ENCODE measurements at regions not wholly inside any gene's neighbourhood (a gene's known extent, or its start where the extent isn't known, plus 50 kb on each side); places are given as distances from the start of the nearest gene placed in this dataset.
A peak's percentile ranks its signal among the peaks of the same experiment; 100 is the strongest.

GRCh38 chr5:124658867-124659557 lies 87.4 kb downstream of the ZNF608 start:
- H3K9me3 ChIP-seq (ENCODE audit: control extremely low read depth in 1 of 3, control insufficient read depth in 2 of 3, insufficient read depth in 1 of 3, low read length in 2 of 3), result no peaks in the 10 kb centered on the region
- CTCF ChIA-PET, result interaction anchor here (1.3 to 1.4 kb wide), 2 partner anchors 28 to 47 kb away, joined by 3 to 5 read pairs; no protein-coding TSS in a partner anchor
- H4K20me1 ChIP-seq (ENCODE audit: control insufficient read depth, insufficient read depth, low read length, poor library complexity, severe bottlenecking), result no peaks in the 10 kb centered on the region
- peaks cover 43 to 57% of the 10 kb centered on the region in 2 donors for H3K4me1 ChIP-seq (ENCODE audit: control insufficient read depth in 2 of 2, insufficient read depth in 2 of 2, low read length in 2 of 2)
- 100% methylated on average over 1 of the region's 6 CpGs for WGBS (ENCODE audit: insufficient coverage)
- no peak overlapping the region for H2AFZ ChIP-seq (ENCODE audit: insufficient read depth, low read depth, low read length, poor library complexity, severe bottlenecking)
- ATAC-seq (ENCODE audit: low read depth) (peak; percentile 25), DNase-seq (peak; percentile 44)
- peak overlapping the region; percentile 65 for H3K4me3 Mint-ChIP-seq
- peaks cover 0 to 3% (median 0%) of the 10 kb centered on the region in 4 experiments for H3K27me3 ChIP-seq (replicated peaks in 1 of 4; ENCODE audit: control extremely low read depth in 1 of 4, control insufficient read depth in 3 of 4, insufficient read depth in 4 of 4, low read length in 3 of 4)
- TF ChIP-seq, protein P1, sequence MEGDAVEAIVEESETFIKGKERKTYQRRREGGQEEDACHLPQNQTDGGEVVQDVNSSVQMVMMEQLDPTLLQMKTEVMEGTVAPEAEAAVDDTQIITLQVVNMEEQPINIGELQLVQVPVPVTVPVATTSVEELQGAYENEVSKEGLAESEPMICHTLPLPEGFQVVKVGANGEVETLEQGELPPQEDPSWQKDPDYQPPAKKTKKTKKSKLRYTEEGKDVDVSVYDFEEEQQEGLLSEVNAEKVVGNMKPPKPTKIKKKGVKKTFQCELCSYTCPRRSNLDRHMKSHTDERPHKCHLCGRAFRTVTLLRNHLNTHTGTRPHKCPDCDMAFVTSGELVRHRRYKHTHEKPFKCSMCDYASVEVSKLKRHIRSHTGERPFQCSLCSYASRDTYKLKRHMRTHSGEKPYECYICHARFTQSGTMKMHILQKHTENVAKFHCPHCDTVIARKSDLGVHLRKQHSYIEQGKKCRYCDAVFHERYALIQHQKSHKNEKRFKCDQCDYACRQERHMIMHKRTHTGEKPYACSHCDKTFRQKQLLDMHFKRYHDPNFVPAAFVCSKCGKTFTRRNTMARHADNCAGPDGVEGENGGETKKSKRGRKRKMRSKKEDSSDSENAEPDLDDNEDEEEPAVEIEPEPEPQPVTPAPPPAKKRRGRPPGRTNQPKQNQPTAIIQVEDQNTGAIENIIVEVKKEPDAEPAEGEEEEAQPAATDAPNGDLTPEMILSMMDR (IDR thresholded peaks at IDR 0.05), result no peak
- TF ChIP-seq EZH2 (IDR thresholded peaks at IDR 0.05; ENCODE audit: borderline replicate concordance, insufficient read depth, low read depth, low read length, poor library complexity, severe bottlenecking), result no peak
- peak overlapping the region; percentile 20 for H3K4me2 ChIP-seq (replicated peaks; ENCODE audit: low read depth, low read length, poor library complexity, severe bottlenecking)
- H3K4me3 ChIP-seq (ENCODE audit: control extremely low read depth in 1 of 5, extremely low read depth in 1 of 5, insufficient read depth in 1 of 5, low read depth in 2 of 5, low read length in 4 of 5), result no peak overlapping the region
- H3K27me3 Mint-ChIP-seq, result no peaks in the 10 kb centered on the region
- no peak overlapping the region for H3K27ac Mint-ChIP-seq
- intact Hi-C loops (cut with micrococcal nuclease), result no loop called here
- no peak overlapping the region for H3K27ac ChIP-seq (ENCODE audit: low read length in 2 of 2)
- POLR2A ChIA-PET, result interaction anchor here (0.6 to 1.0 kb wide), 4 partner anchors 39 to 71 kb away, joined by 3 to 4 read pairs (median 3); no protein-coding TSS in a partner anchor
- no peak overlapping the region for H3K9ac ChIP-seq (ENCODE audit: low read length)
- no peaks in the 10 kb centered on the region for H3K9me3 Mint-ChIP-seq (ENCODE audit: insufficient read depth)
- peaks cover 22% of the 10 kb centered on the region for H3K79me2 ChIP-seq (ENCODE audit: control insufficient read depth, insufficient read depth, low read length)
- H3K36me3 ChIP-seq (replicated peaks in 1 of 2; ENCODE audit: control extremely low read depth in 1 of 2, control insufficient read depth in 1 of 2, extremely low read depth in 1 of 2, insufficient read depth in 2 of 2, low read length in 1 of 2), result peaks cover 0 to 1% of the 10 kb centered on the region in 2 experiments
- peaks cover 42% of the 10 kb centered on the region for H3K4me1 Mint-ChIP-seq

GRCh38 chr5:124655921-124656511 lies 90.4 kb downstream of the ZNF608 start:
- no peaks in the 10 kb centered on the region for H4K20me1 ChIP-seq (ENCODE audit: control insufficient read depth, insufficient read depth, low read length, poor library complexity, severe bottlenecking)
- Mint-ChIP-seq H3K27ac (no peak overlapping the region), H3K4me3 (no peak overlapping the region), H3K27me3 (no peaks in the 10 kb centered on the region), H3K4me1 (peaks cover 51% of the 10 kb centered on the region), H3K9me3 (ENCODE audit: insufficient read depth) (no peaks in the 10 kb centered on the region)
- ATAC-seq (ENCODE audit: low read depth) (peak; percentile 48), DNase-seq (peak; percentile 62)
- peaks cover 0 to 11% (median 0%) of the 10 kb centered on the region in 4 experiments for H3K27me3 ChIP-seq (replicated peaks in 1 of 4; ENCODE audit: control extremely low read depth in 1 of 4, control insufficient read depth in 3 of 4, insufficient read depth in 4 of 4, low read length in 3 of 4)
- H3K79me2 ChIP-seq (ENCODE audit: control insufficient read depth, insufficient read depth, low read length), result peaks cover 12% of the 10 kb centered on the region
- peak overlapping the region; percentile 57 for H3K4me2 ChIP-seq (replicated peaks; ENCODE audit: low read depth, low read length, poor library complexity, severe bottlenecking)
- H3K27ac ChIP-seq (ENCODE audit: low read length in 2 of 2), result no peak overlapping the region
- WGBS (ENCODE audit: insufficient coverage), result 80% methylated on average over 1 of the region's 5 CpGs
- no peaks in the 10 kb centered on the region for H3K36me3 ChIP-seq (replicated peaks in 1 of 2; ENCODE audit: control extremely low read depth in 1 of 2, control insufficient read depth in 1 of 2, extremely low read depth in 1 of 2, insufficient read depth in 2 of 2, low read length in 1 of 2)
- H3K4me3 ChIP-seq (ENCODE audit: control extremely low read depth in 1 of 5, extremely low read depth in 1 of 5, insufficient read depth in 1 of 5, low read depth in 2 of 5, low read length in 4 of 5), result peak overlapping the region in 1 of 5 experiments; percentile 21
- TF ChIP-seq EZH2 (IDR thresholded peaks at IDR 0.05; ENCODE audit: borderline replicate concordance, insufficient read depth, low read depth, low read length, poor library complexity, severe bottlenecking), result no peak
- TF ChIP-seq, protein P1 (IDR thresholded peaks at IDR 0.05), result no peak
- no peaks in the 10 kb centered on the region for H3K9me3 ChIP-seq (ENCODE audit: control extremely low read depth in 1 of 3, control insufficient read depth in 2 of 3, insufficient read depth in 1 of 3, low read length in 2 of 3)
- H3K4me1 ChIP-seq (ENCODE audit: control insufficient read depth in 2 of 2, insufficient read depth in 2 of 2, low read length in 2 of 2), result peaks cover 61 to 77% of the 10 kb centered on the region in 2 donors
- ChIA-PET POLR2A (interaction anchor here (0.7 kb wide), 1 partner anchor 9 kb away, joined by 4 read pairs; no protein-coding TSS in a partner anchor), CTCF (interaction anchor here (1.0 kb wide), 1 partner anchor 94 kb away, joined by 3 read pairs; no protein-coding TSS in a partner anchor)
- H2AFZ ChIP-seq (ENCODE audit: insufficient read depth, low read depth, low read length, poor library complexity, severe bottlenecking), result no peak overlapping the region
- peak overlapping the region; percentile 17 for H3K9ac ChIP-seq (ENCODE audit: low read length)
- intact Hi-C loops (cut with micrococcal nuclease), result no loop called here
